Testis (tissue), 2 donors: ENCODE measurements at regions not wholly inside any gene's neighbourhood (a gene's known extent, or its start where the extent isn't known, plus 50 kb on each side); places are given as distances from the start of the nearest gene placed in this dataset.

Source experiments
- CTCF ChIP-seq, 3 experiments: fragments of 450-650 bp in 2 of 3; fragments of 200-600 bp in 1 of 3; sonication (generic) in 1 of 3; IDR thresholded peaks; one replicate each; pipeline ENCODE4 v1.5.1; 2016 to 2019; ENCODE audit warnings: antibody characterized with exemption in 3 of 3, mild to moderate bottlenecking in 2 of 3, moderate library complexity in 1 of 3
- POLR2A ChIP-seq: fragments of 450-650 bp; IDR thresholded peaks from one replicate; pipeline ENCODE4 v1.6.1; 2017; ENCODE audit warnings: antibody characterized with exemption, mild to moderate bottlenecking, moderate library complexity

GRCh38 chr6:8829296-8829695 is 394.0 kb upstream of the SLC35B3 start:
- TF ChIP-seq CTCF (IDR thresholded peaks at IDR 0.05): no peak
- TF ChIP-seq POLR2A: no peak
